GM21529 (cell line): ENCODE measurements at regions not wholly inside any gene's neighbourhood (a gene's known extent, or its start where the extent isn't known, plus 50 kb on each side); places are given as distances from the start of the nearest gene placed in this dataset.
A peak's percentile ranks its signal among the peaks of the same experiment; 100 is the strongest.

Source experiments
- ATAC-seq: cut with Tn5 transposase; IDR thresholded peaks from one replicate; pipeline ENCODE4 v1.9.1; 2021; ENCODE audit not compliant: unreplicated experiment

- ATAC-seq: peak; percentile 31
Measured at GRCh38 chr5:115414406-115415142, 118.1 kb upstream of the CCDC112 start.

DNA sequence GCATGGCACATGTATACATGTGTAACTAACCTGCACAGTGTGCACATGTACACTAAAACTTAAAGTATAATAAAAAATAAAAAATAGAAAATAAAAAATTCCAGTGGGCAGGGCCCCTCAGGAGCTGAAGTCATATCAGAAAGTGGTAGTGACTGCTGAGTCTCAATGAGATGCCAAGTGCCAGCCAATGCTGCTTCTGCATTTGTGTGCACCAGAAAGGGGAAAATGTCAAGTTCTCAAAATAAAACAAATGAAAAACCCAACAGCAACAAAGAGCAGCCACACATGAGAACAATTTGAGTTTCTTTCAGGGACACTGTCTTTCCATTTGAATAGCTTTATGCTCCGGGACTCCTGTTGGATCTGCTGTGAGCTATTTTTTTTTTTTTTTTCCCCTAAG lies 117.2 kb upstream of the CCDC112 start:
- no peak for ATAC-seq

DNA sequence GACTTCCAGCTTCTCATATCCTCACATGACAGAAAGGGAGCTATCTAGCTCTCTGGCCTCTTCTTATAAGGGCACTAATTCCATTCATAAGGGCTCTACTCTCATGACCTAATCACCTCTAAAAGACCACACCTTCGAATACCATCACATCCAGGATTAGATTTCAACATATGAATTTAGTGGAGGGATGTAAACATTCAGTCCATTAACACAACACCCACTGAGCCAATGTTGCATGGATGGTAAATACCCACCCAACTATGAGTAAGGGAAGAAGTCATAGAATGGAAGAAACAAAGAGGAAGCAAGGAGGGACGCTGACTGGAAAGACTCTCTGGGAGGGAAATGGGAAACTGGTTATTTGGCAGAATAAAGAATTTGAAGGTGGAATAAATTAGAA lies 112.6 kb upstream of the CCDC112 start:
- no peak for ATAC-seq

- no peak for ATAC-seq
Measured at GRCh38 chr5:115402822-115403577, 106.5 kb upstream of the CCDC112 start.

DNA sequence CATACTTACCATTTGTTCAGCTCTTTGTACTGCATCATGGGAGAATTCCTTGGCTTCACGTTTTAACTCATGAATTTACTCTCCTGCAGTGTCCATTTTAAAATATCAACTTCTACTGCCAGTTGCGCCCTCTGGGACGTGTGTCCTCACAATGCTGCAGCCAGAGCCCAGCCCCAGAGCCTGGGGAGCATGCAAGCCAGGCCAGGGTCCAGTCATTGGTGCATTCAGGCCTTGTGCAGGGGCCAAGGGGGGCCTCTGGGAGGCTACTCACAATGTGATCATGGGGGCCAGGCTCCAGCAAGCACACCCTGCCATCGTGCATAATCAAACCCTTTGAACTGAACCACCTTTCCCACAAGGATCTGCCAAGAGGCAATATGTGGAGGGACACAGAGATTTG lies 105.6 kb upstream of the CCDC112 start:
- no peak for ATAC-seq

DNA sequence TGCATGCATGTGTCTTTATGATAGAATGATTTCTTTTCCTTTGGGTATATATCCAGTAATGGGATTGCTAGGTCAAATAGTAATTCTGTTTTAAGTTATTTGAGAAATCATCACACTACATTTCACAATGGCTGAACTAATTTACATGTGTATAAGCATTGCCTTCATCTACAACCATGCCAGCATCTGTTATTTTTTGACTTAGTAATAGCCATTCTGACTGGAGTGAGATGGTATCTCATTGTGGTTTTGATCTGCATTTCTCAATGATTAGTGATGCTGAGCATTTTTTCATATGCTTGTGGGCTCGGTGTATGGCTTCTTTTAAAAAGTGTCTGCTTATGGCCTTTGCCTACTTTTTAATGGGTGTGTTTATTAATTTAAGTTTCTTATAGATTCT lies 102.3 kb upstream of the CCDC112 start:
- ATAC-seq: no peak

DNA sequence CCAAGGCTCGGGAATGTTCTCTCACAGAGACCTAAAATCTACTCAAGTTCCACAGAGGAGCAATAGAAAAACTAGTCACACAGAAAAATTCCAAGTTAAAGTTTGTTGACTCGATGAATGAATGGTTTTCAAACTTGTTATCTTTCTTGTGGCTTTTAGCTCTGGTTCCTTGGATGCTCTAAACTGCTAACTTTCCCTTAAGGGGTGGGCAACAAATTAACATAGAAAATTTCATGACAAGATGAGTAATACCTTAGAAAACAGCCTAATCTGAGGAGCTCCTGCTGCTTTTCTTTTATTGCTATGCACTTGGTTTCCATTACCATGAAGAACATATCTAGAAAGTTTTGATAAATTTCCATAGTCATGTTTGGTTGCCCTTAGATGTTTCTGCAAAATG lies 100.2 kb upstream of the CCDC112 start:
- no peak for ATAC-seq

DNA sequence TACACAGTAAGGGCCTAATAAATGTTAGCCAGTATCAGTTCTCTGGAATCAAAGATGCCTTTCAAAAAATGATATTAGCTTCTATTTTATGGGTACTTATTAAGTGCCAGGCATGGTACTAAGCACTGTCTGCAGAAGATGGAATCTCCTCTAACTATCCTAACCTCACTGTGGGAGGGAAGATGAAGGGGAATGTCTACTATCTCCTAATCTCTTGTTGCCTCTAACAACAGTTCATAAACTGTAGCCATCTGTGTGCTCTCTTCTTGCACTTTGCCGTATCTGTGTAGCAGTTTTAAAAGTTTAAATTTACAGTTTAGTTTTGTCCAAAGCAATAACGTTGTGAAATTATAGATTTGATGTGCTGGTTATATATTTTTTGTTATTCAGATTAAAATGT lies 99.6 kb upstream of the CCDC112 start:
- ATAC-seq: no peak

DNA sequence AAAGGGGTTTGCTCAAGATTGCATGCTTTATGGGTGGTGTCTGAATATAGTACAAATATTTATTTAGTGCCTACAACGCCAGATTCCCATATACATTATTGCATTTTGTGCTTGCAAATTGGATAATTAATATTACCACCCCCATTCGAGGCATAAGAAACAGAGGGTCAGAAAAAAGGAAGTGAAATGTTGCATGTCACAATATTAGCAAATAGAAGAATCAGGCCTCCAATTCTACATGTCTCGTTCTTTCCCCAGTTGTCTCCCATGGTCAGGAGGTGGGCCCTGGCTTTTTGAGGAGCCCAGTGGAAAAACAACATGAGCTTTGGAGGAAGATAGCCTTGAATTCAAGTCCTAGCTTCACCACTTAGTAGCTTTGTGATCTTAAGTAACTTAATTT lies 98.1 kb upstream of the CCDC112 start:
- ATAC-seq: no peak

DNA sequence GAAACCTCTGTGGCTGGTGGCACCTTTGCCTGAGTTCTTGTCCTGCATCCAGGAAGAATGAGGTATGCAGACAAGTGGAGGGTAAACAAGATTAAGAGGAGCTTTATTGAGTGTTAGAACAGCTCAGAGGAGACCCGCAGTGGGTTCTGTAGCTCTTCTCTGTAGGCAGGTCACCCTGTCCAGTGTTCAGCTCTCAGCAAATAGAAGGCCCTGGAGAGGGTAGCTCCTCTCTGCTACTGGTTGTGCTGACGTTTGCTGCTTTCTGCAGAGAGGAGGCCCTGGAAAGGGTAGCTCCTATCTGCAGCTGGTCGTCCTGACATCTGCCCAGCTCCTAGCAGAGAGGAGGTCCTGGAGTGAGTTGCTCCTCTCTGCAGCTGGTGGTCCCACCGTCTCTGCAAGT lies 96.8 kb upstream of the CCDC112 start:
- ATAC-seq: no peak

GRCh38 chr5:115392611-115393010 lies 96.2 kb upstream of the CCDC112 start:
- no peak for ATAC-seq

DNA sequence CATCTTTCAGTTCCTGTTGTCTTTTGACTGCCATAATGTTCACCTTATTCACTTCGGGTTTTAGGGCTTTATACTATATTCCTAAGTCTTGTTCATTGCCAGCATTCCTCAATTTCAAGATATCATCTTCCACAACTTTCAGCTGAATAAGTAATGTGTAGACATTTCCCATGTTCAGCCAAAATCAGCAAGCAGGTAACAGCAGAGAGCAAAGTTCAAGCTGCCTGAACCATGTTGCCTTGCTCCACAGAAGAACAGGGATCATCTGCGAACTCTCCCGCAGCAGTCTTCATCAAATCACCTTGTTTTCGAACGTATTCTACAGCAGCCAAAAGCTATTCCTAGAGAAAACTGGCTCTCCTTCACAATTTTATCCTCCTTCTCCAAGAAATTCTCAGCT lies 95.3 kb upstream of the CCDC112 start:
- ATAC-seq: no peak

DNA sequence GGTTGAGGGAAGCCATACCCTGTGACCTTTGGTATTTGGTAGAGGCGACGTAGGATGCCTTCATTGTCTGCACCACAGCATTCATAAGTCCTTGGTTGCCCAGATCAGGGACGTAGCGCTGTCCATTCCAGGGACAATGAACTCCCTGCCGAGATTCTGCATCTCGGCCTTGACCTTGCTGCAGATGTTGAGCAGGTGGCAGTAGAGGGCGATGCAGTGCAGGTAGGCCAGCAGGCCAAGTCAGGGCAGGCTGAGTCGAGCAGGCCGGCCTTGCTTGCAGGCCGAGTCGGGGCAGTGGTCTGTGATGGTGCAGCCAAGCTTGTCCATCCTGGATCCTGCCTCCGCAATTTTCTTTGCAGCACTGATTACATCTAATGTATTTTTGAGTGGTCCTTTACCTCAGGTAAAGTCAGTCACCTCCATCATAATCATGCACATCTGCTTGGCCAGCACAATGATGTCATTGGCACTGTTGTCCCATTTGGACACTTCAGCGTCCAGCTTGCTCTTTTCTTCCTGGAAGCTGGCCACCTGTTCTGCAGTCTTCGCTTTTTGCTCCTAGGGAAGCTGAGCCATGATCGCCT lies 93.4 kb upstream of the CCDC112 start:
- no peak for ATAC-seq

GRCh38 chr5:115389034-115389798 lies 92.8 kb upstream of the CCDC112 start:
- ATAC-seq: no peak

- no peak for ATAC-seq
Measured at GRCh38 chr5:115388240-115388639, 91.8 kb upstream of the CCDC112 start.

GRCh38 chr5:115387816-115388215 lies 91.4 kb upstream of the CCDC112 start:
- ATAC-seq: no peak

DNA sequence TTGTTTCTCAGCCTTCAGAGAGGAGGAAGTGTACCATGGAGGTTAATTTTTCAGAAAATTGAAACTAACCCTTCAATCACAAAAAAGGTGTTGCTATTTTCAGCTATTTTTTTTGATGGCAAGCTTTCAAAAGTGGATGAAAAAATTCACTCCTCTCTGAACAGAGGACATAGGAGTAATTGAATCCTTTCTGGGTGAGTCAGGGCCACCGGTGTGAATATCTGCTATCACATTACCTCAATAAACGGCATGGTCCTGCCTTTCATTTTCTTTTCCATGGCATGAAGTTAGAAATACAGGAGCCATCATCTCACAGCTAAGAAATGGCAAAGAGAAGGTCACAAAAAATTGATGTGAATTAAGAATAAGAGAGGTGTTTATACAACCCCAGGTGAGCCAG lies 90.2 kb upstream of the CCDC112 start:
- ATAC-seq: no peak

- no peak for ATAC-seq
Measured at GRCh38 chr5:115384587-115385375, 88.3 kb upstream of the CCDC112 start.

DNA sequence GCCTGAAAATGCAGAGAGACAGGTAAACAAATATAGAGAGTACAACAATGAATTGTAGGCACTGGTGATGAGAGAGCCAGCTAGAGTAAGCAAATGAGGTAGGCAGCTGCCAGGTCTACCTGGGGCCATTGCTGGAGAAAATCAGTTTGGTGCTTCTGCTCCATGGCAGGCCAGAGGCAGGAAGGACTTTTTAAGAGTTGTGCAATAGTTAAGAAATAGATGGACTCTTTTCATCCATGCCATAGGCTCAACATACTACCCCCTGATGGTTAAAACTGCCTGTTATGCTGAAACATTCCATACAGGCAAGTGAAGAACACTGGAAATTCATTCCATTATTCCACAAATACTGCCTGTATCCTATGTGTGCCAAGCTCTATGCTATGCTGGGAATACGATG lies 86.5 kb upstream of the CCDC112 start:
- no peak for ATAC-seq

DNA sequence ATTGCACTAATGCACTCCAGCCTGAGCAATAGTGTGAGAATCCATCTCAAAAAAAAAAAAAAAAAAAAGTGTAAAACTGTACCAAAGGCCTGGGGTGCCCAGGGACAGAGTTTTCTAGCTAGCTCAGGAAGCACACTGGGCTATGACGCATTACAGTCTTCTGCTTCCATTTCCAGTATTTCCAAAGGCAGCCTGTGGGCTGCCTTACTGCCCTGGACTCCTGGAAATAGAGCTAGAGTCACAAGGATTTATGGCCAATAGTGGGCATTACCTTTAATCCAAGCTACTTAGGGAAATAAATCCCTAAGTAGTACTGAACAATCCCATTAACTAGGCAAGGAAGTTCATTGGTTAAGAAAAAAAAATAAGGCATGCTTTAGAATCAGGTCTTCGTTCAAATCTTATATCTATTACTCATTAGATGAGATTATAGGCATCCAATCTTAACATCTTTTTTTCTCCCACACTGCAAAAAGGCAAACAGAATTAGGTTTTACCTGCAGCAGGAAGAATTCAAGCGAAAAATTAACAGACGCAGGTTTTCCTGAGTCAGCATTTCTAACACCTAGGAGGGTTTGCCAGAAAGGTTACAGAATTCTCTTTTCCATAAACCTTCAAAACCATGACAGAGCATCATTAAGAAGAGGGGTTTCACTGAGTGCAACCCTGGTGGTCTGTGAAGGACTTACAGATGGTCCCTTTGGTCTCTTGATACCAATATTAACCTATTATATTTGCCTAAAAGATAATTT lies 85.6 kb upstream of the CCDC112 start:
- no peak for ATAC-seq
